SK-N-SH treated with all-trans-retinoic acid at 6 μM for 48 hours (cell line): ENCODE measurements at regions not wholly inside any gene's neighbourhood (a gene's known extent, or its start where the extent isn't known, plus 50 kb on each side); places are given as distances from the start of the nearest gene placed in this dataset.

Source experiments
- ATAC-seq: fragments of 200-7000 bp; cut with Tn5 transposase; 3 replicates; pipeline ENCODE4 v1.9.1; 2020; ENCODE audit warnings: mild to moderate bottlenecking, moderate library complexity
- ARNTL ChIP-seq: fragments of 450-650 bp; formaldehyde crosslinking; IDR thresholded peaks from 2 replicates; pipeline ENCODE4 v1.5.0; 2020; ENCODE audit warnings: low read depth, mild to moderate bottlenecking, moderate library complexity, borderline replicate concordance
- BACH2 ChIP-seq: fragments of 250-450 bp; sonication (Bioruptor Pico); IDR thresholded peaks from 2 replicates; pipeline ENCODE4 v1.9.0; 2021; ENCODE audit warnings: mild to moderate bottlenecking, borderline replicate concordance
- CREB5 ChIP-seq: fragments of 250-450 bp; sonication (Bioruptor Pico); IDR thresholded peaks from 2 replicates; pipeline ENCODE4 v1.5.1; 2020; ENCODE audit warnings: low read depth, mild to moderate bottlenecking, moderate library complexity
- CSDC2 ChIP-seq: fragments of 250-450 bp; sonication (Bioruptor Pico); IDR thresholded peaks from 2 replicates; pipeline ENCODE4 v1.5.0; 2020; ENCODE audit warnings: mild to moderate bottlenecking, moderate library complexity
- CSRNP3 ChIP-seq: fragments of 250-450 bp; sonication (Bioruptor Pico); IDR thresholded peaks from 2 replicates; pipeline ENCODE4 v1.5.1; 2021; ENCODE audit warnings: mild to moderate bottlenecking, moderate library complexity
- ESRRG ChIP-seq: fragments of 250-450 bp; sonication (Bioruptor Pico); IDR thresholded peaks from 2 replicates; pipeline ENCODE4 v1.6.1; 2021; ENCODE audit warnings: mild to moderate bottlenecking
- POU6F1 ChIP-seq: fragments of 250-450 bp; sonication (Bioruptor Pico); IDR thresholded peaks from 2 replicates; pipeline ENCODE4 v1.8.0; 2021; ENCODE audit warnings: low read depth, mild to moderate bottlenecking, moderate library complexity, borderline replicate concordance
- PPARA ChIP-seq: fragments of 250-450 bp; sonication (Bioruptor Pico); IDR thresholded peaks from 2 replicates; pipeline ENCODE4 v1.5.0; 2020; ENCODE audit warnings: mild to moderate bottlenecking, borderline replicate concordance
- RARB ChIP-seq: fragments of 250-450 bp; sonication (Bioruptor Pico); IDR thresholded peaks from 2 replicates; pipeline ENCODE4 v1.8.0; 2021; ENCODE audit warnings: mild to moderate bottlenecking, moderate library complexity
- SNAI2 ChIP-seq: fragments of 250-450 bp; sonication (Bioruptor Pico); IDR thresholded peaks from 2 replicates; pipeline ENCODE4 v1.5.0; 2020; ENCODE audit warnings: mild to moderate bottlenecking, moderate library complexity
- TCF4 ChIP-seq: fragments of 250-450 bp; sonication (Bioruptor Pico); IDR thresholded peaks from 2 replicates; pipeline ENCODE4 v1.8.0; 2021; ENCODE audit warnings: mild to moderate bottlenecking, moderate library complexity, borderline replicate concordance
- TOX ChIP-seq: fragments of 250-450 bp; sonication (Bioruptor Pico); IDR thresholded peaks from 2 replicates; pipeline ENCODE4 v1.8.0; 2021; ENCODE audit warnings: mild to moderate bottlenecking, moderate library complexity, borderline replicate concordance
- TSHZ2 ChIP-seq: fragments of 250-450 bp; sonication (Bioruptor Pico); IDR thresholded peaks from 2 replicates; pipeline ENCODE4 v1.5.0; 2020; ENCODE audit warnings: mild to moderate bottlenecking, moderate library complexity
- ZC3H10 ChIP-seq: fragments of 250-450 bp; sonication (Bioruptor Pico); IDR thresholded peaks from 2 replicates; pipeline ENCODE4 v1.5.1; 2021; ENCODE audit warnings: mild to moderate bottlenecking, moderate library complexity
- ZFP30 ChIP-seq: fragments of 450-650 bp; formaldehyde crosslinking; IDR thresholded peaks from 2 replicates; pipeline ENCODE4 v1.5.0; 2022; ENCODE audit warnings: mild to moderate bottlenecking, moderate library complexity
- ZNF565 ChIP-seq: fragments of 450-650 bp; formaldehyde crosslinking; conservative IDR thresholded peaks from 2 replicates; pipeline ENCODE4 v1.5.0; 2020; ENCODE audit warnings: low read depth, mild to moderate bottlenecking, moderate library complexity
- ZNF70 ChIP-seq: fragments of 450-650 bp; formaldehyde crosslinking; IDR thresholded peaks from 2 replicates; pipeline ENCODE4 v1.5.0; 2020; ENCODE audit warnings: mild to moderate bottlenecking, moderate library complexity
- ZNF8 ChIP-seq: fragments of 450-650 bp; formaldehyde crosslinking; IDR thresholded peaks from 2 replicates; pipeline ENCODE4 v1.5.0; 2020; ENCODE audit warnings: mild to moderate bottlenecking, moderate library complexity

GRCh38 chr9:14403081-14403480, 89.1 kb upstream of the NFIB start:
- no peak for ATAC-seq
- TF ChIP-seq TSHZ2 (CRISPR knock-in tag) = no peak
- no peak for TF ChIP-seq CSDC2
- TF ChIP-seq TCF4 (CRISPR knock-in tag) = no peak
- no peak for TF ChIP-seq ZFP30 (CRISPR knock-in tag)
- no peak for TF ChIP-seq ZC3H10 (CRISPR knock-in tag)
- TF ChIP-seq CSRNP3 (CRISPR knock-in tag) = no peak
- TF ChIP-seq TOX = no peak

GRCh38 chr9:14402583-14402982, 88.6 kb upstream of the NFIB start:
- ATAC-seq = no peak
- TF ChIP-seq TSHZ2 (CRISPR knock-in tag) (no peak), ZC3H10 (CRISPR knock-in tag) (no peak), ZNF70 (CRISPR knock-in tag) (no peak), CREB5 (CRISPR knock-in tag) (no peak), POU6F1 (CRISPR knock-in tag) (no peak), BACH2 (CRISPR knock-in tag) (no peak), ARNTL (CRISPR knock-in tag) (no peak), CSRNP3 (CRISPR knock-in tag) (no peak), ESRRG (CRISPR knock-in tag) (no peak), RARB (CRISPR knock-in tag) (no peak), TOX (no peak), CSDC2 (no peak), ZNF565 (CRISPR knock-in tag) (no peak), TCF4 (CRISPR knock-in tag) (no peak), ZFP30 (CRISPR knock-in tag) (no peak), PPARA (CRISPR knock-in tag) (no peak), SNAI2 (CRISPR knock-in tag) (no peak)

GRCh38 chr9:14401911-14402310, 88.0 kb upstream of the NFIB start:
- ATAC-seq = no peak
- TF ChIP-seq ZC3H10 (CRISPR knock-in tag) (no peak), ZNF8 (CRISPR knock-in tag) (no peak), BACH2 (CRISPR knock-in tag) (no peak), TSHZ2 (CRISPR knock-in tag) (no peak), POU6F1 (CRISPR knock-in tag) (no peak), CSRNP3 (CRISPR knock-in tag) (no peak), SNAI2 (CRISPR knock-in tag) (no peak)
